ENCODE measurements at regions not wholly inside any gene's neighbourhood (a gene's known extent, or its start where the extent isn't known, plus 50 kb on each side); places are given as distances from the start of the nearest gene placed in this dataset.

- no peaks in the 10 kb centered on the region for H3K9me3 ChIP-seq (ENCODE audit: insufficient read depth, low read length)
These were observed 171.6 kb upstream of the ZNF507 start for GRCh38 chr19:32173836-32174235.

GRCh38 chr19:32174386-32175113, 170.9 kb upstream of the ZNF507 start:
- no peaks in the 10 kb centered on the region for H3K79me2 ChIP-seq (ENCODE audit: low read length)
- H3K9ac ChIP-seq (ENCODE audit: low read length) = no peak overlapping the region
- H3K36me3 ChIP-seq (replicated peaks; ENCODE audit: low read depth, low read length) = no peaks in the 10 kb centered on the region
- no peak overlapping the region for H3K4me2 ChIP-seq (ENCODE audit: low read length)
- TF ChIP-seq CTCF (IDR thresholded peaks at IDR 0.05; ENCODE audit: low read depth, low read length) (no peak), EZH2phosphoT487 (IDR thresholded peaks at IDR 0.05; ENCODE audit: low read depth) (no peak)
- H3K9me3 ChIP-seq (ENCODE audit: insufficient read depth, low read length) = no peaks in the 10 kb centered on the region
- H3K4me3 ChIP-seq (ENCODE audit: low read length) = no peak overlapping the region
- H3K27me3 ChIP-seq (ENCODE audit: low read depth, low read length) = no peaks in the 10 kb centered on the region
- H4K20me1 ChIP-seq (ENCODE audit: insufficient read depth, low read length) = no peaks in the 10 kb centered on the region
- H2AFZ ChIP-seq (ENCODE audit: low read depth, low read length) = no peak overlapping the region
- no peaks in the 10 kb centered on the region for H3K4me1 ChIP-seq (ENCODE audit: low read length)
- no peak overlapping the region for H3K27ac ChIP-seq (ENCODE audit: low read length)

More at GRCh38 chr19:32173836-32174235, 171.6 kb upstream of the ZNF507 start:
- no peaks in the 10 kb centered on the region for H3K4me1 ChIP-seq (ENCODE audit: low read length)
- H3K79me2 ChIP-seq (ENCODE audit: low read length) = no peaks in the 10 kb centered on the region
- no peak overlapping the region for H3K27ac ChIP-seq (ENCODE audit: low read length)
- H3K36me3 ChIP-seq (replicated peaks; ENCODE audit: low read depth, low read length) = no peaks in the 10 kb centered on the region
- no peak overlapping the region for H2AFZ ChIP-seq (ENCODE audit: low read depth, low read length)
- H3K27me3 ChIP-seq (ENCODE audit: low read depth, low read length) = no peaks in the 10 kb centered on the region
- TF ChIP-seq EZH2phosphoT487 (IDR thresholded peaks at IDR 0.05; ENCODE audit: low read depth) = no peak
- TF ChIP-seq CTCF (IDR thresholded peaks at IDR 0.05; ENCODE audit: low read depth, low read length) = no peak
- no peak overlapping the region for H3K4me2 ChIP-seq (ENCODE audit: low read length)
- H4K20me1 ChIP-seq (ENCODE audit: insufficient read depth, low read length) = no peaks in the 10 kb centered on the region
- H3K9ac ChIP-seq (ENCODE audit: low read length) = no peak overlapping the region
- no peak overlapping the region for H3K4me3 ChIP-seq (ENCODE audit: low read length)

- Histone ChIP-seq H3K4me1 (ENCODE audit: low read length) (no peaks in the 10 kb centered on the region), H3K4me3 (ENCODE audit: low read length) (no peak overlapping the region), H3K9ac (ENCODE audit: low read length) (no peak overlapping the region), H2AFZ (ENCODE audit: low read depth, low read length) (no peak overlapping the region), H3K36me3 (replicated peaks; ENCODE audit: low read depth, low read length) (no peaks in the 10 kb centered on the region), H3K79me2 (ENCODE audit: low read length) (no peaks in the 10 kb centered on the region), H3K27me3 (ENCODE audit: low read depth, low read length) (no peaks in the 10 kb centered on the region), H3K4me2 (ENCODE audit: low read length) (no peak overlapping the region), H4K20me1 (ENCODE audit: insufficient read depth, low read length) (no peaks in the 10 kb centered on the region), H3K27ac (ENCODE audit: low read length) (no peak overlapping the region), H3K9me3 (ENCODE audit: insufficient read depth, low read length) (no peaks in the 10 kb centered on the region)
- TF ChIP-seq EZH2phosphoT487 (IDR thresholded peaks at IDR 0.05; ENCODE audit: low read depth) (no peak), CTCF (IDR thresholded peaks at IDR 0.05; ENCODE audit: low read depth, low read length) (no peak)
These were observed 168.8 kb upstream of the ZNF507 start for GRCh38 chr19:32176591-32176990.

GRCh38 chr19:32177686-32178085, 167.7 kb upstream of the ZNF507 start:
- Histone ChIP-seq H3K4me3 (ENCODE audit: low read length) (no peak overlapping the region), H3K79me2 (ENCODE audit: low read length) (no peaks in the 10 kb centered on the region), H3K27me3 (ENCODE audit: low read depth, low read length) (no peaks in the 10 kb centered on the region), H3K4me2 (ENCODE audit: low read length) (no peak overlapping the region), H2AFZ (ENCODE audit: low read depth, low read length) (no peak overlapping the region), H3K27ac (ENCODE audit: low read length) (no peak overlapping the region), H3K36me3 (replicated peaks; ENCODE audit: low read depth, low read length) (no peaks in the 10 kb centered on the region), H3K4me1 (ENCODE audit: low read length) (no peaks in the 10 kb centered on the region), H3K9ac (ENCODE audit: low read length) (no peak overlapping the region), H4K20me1 (ENCODE audit: insufficient read depth, low read length) (no peaks in the 10 kb centered on the region), H3K9me3 (ENCODE audit: insufficient read depth, low read length) (no peaks in the 10 kb centered on the region)
- no peak for TF ChIP-seq EZH2phosphoT487 (IDR thresholded peaks at IDR 0.05; ENCODE audit: low read depth)
- TF ChIP-seq CTCF (IDR thresholded peaks at IDR 0.05; ENCODE audit: low read depth, low read length) = no peak

All from OCI-LY3 (cell line).